ENCODE measurements at regions not wholly inside any gene's neighbourhood (a gene's known extent, or its start where the extent isn't known, plus 50 kb on each side); places are given as distances from the start of the nearest gene placed in this dataset.

DNA sequence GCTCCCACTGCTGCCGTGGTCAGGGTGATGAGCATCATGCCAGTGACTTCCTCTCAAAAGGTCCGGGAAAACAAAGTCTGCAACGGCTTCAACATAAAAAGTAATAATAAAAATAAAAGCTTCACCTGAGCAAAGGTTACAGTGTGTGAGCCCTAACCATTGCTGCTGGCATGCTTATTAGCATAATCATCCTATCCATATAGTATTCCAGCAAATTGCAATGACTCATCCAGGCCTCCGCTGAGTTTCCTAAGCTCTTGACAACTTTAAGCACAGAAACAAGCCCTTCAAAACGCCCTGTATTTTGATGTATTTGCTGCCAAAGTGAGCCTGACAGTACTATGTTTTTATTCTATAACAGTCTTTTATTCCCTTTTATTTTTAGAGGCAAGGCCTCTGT lies 100.5 kb downstream of the AASDH start:
- intact Hi-C loops (cut with DNase I) = no loop called here
- Histone ChIP-seq H3K4me3 (ENCODE audit: low read length in 3 of 3) (no peak overlapping the region), H3K27ac (ENCODE audit: low read depth in 2 of 2, low read length in 2 of 2) (no peak overlapping the region), H3K27me3 (ENCODE audit: control insufficient read depth, insufficient read depth, low read length) (no peaks in the 10 kb centered on the region), H3K9ac (ENCODE audit: low read length in 3 of 3) (no peak overlapping the region), H3K36me3 (ENCODE audit: control insufficient read depth in 2 of 3, insufficient read depth in 3 of 3, low read length in 3 of 3) (no peaks in the 10 kb centered on the region), H3K4me1 (ENCODE audit: control insufficient read depth in 2 of 3, insufficient read depth in 2 of 3, low read depth in 1 of 3, low read length in 3 of 3) (no peaks in the 10 kb centered on the region), H3K9me3 (ENCODE audit: control insufficient read depth in 2 of 3, insufficient read depth in 1 of 3, low read length in 3 of 3) (no peaks in the 10 kb centered on the region)
- DNase-seq (no peak), FAIRE-seq (no peak)
- TF ChIP-seq, protein P1, sequence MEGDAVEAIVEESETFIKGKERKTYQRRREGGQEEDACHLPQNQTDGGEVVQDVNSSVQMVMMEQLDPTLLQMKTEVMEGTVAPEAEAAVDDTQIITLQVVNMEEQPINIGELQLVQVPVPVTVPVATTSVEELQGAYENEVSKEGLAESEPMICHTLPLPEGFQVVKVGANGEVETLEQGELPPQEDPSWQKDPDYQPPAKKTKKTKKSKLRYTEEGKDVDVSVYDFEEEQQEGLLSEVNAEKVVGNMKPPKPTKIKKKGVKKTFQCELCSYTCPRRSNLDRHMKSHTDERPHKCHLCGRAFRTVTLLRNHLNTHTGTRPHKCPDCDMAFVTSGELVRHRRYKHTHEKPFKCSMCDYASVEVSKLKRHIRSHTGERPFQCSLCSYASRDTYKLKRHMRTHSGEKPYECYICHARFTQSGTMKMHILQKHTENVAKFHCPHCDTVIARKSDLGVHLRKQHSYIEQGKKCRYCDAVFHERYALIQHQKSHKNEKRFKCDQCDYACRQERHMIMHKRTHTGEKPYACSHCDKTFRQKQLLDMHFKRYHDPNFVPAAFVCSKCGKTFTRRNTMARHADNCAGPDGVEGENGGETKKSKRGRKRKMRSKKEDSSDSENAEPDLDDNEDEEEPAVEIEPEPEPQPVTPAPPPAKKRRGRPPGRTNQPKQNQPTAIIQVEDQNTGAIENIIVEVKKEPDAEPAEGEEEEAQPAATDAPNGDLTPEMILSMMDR (IDR thresholded peaks at IDR 0.05; ENCODE audit: borderline replicate concordance, extremely low read depth, insufficient read depth) = no peak

DNA sequence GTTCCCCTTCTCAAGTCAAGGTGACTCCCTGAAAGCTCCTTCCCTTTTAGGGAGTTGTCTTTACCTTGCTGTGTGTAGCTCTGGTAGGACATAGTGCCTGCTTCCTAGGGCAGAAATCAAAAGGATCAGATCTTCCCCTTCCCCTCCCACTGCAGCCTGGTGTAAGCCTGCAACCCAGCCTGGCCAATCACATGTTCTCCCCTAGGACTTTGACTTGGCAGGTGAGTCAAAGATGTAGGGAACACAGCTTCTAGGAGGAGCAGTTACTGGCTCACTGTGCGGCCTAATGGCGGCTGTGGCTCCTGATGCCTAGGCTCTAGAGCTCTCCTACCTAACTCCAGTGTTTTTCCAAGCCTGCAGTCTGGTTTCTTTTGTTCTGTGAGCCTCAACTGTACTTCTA lies 103.9 kb downstream of the AASDH start:
- FAIRE-seq = no peak
- intact Hi-C loops (cut with DNase I) = no loop called here
- TF ChIP-seq, protein P1 (IDR thresholded peaks at IDR 0.05; ENCODE audit: borderline replicate concordance, extremely low read depth, insufficient read depth) = no peak

DNA sequence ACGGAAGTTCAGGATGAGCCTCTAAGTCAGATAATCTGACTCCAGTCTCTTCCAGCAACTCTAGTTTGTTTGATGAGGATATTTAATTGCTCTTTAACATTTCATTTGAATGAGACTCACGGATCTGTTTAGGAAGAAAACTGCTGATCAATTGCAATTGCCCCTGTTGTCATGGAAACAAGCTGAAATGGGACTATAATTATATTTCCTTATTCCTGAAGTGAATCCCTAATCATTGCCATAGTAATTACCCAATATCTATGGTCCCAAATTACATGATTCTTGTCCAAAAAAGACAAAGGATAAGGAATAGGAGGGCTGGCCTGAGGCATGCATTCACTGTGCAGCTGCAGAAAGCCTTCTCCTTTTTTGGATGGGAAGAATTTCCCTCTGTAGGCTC lies 105.3 kb downstream of the AASDH start:
- TF ChIP-seq, protein P1 (IDR thresholded peaks at IDR 0.05; ENCODE audit: borderline replicate concordance, extremely low read depth, insufficient read depth) = no peak
- Histone ChIP-seq H3K36me3 (ENCODE audit: control insufficient read depth in 2 of 3, insufficient read depth in 3 of 3, low read length in 3 of 3) (no peaks in the 10 kb centered on the region), H3K4me3 (ENCODE audit: low read length in 3 of 3) (no peak overlapping the region), H3K9me3 (ENCODE audit: control insufficient read depth in 2 of 3, insufficient read depth in 1 of 3, low read length in 3 of 3) (no peaks in the 10 kb centered on the region), H3K4me1 (ENCODE audit: control insufficient read depth in 2 of 3, insufficient read depth in 2 of 3, low read depth in 1 of 3, low read length in 3 of 3) (no peaks in the 10 kb centered on the region), H3K27me3 (ENCODE audit: control insufficient read depth, insufficient read depth, low read length) (no peaks in the 10 kb centered on the region), H3K27ac (ENCODE audit: low read depth in 2 of 2, low read length in 2 of 2) (no peak overlapping the region), H3K9ac (ENCODE audit: low read length in 3 of 3) (no peak overlapping the region)
- FAIRE-seq = no peak
- DNase-seq = no peak
- intact Hi-C loops (cut with DNase I) = no loop called here

More for the DNA sequence above, 103.9 kb downstream of the AASDH start:
- no peak overlapping the region for H3K27ac ChIP-seq (ENCODE audit: low read depth in 2 of 2, low read length in 2 of 2)
- no peaks in the 10 kb centered on the region for H3K9me3 ChIP-seq (ENCODE audit: control insufficient read depth in 2 of 3, insufficient read depth in 1 of 3, low read length in 3 of 3)
- H3K4me1 ChIP-seq (ENCODE audit: control insufficient read depth in 2 of 3, insufficient read depth in 2 of 3, low read depth in 1 of 3, low read length in 3 of 3) = no peaks in the 10 kb centered on the region
- no peak overlapping the region for H3K9ac ChIP-seq (ENCODE audit: low read length in 3 of 3)
- no peak for DNase-seq
- H3K36me3 ChIP-seq (ENCODE audit: control insufficient read depth in 2 of 3, insufficient read depth in 3 of 3, low read length in 3 of 3) = no peaks in the 10 kb centered on the region
- no peaks in the 10 kb centered on the region for H3K27me3 ChIP-seq (ENCODE audit: control insufficient read depth, insufficient read depth, low read length)
- H3K4me3 ChIP-seq (ENCODE audit: low read length in 3 of 3) = no peak overlapping the region

DNA sequence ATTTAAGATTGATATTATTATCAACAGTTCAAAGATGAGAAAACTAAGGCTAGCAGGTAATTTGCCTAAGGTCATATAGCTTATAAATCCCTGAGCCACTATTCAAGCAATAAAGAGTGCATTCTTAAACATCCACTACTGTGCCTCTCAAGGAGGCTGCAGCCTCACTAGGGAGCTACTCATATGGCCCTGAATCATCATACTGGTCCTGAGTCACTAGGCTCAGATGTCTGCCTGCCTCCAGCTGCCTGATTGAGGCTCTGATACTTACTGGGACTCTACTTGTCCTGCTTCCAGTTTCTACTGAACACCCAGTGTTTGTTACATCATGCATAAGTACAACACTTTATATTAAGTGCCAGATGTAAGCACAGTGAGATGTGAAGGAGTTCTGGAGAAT lies 110.7 kb downstream of the AASDH start:
- Histone ChIP-seq H3K9me3 (ENCODE audit: control insufficient read depth in 2 of 3, insufficient read depth in 1 of 3, low read length in 3 of 3) (no peaks in the 10 kb centered on the region), H3K27me3 (ENCODE audit: control insufficient read depth, insufficient read depth, low read length) (no peaks in the 10 kb centered on the region), H3K9ac (ENCODE audit: low read length in 3 of 3) (no peak overlapping the region), H3K4me1 (ENCODE audit: control insufficient read depth in 2 of 3, insufficient read depth in 2 of 3, low read depth in 1 of 3, low read length in 3 of 3) (no peaks in the 10 kb centered on the region), H3K4me3 (ENCODE audit: low read length in 3 of 3) (no peak overlapping the region), H3K36me3 (ENCODE audit: control insufficient read depth in 2 of 3, insufficient read depth in 3 of 3, low read length in 3 of 3) (no peaks in the 10 kb centered on the region), H3K27ac (ENCODE audit: low read depth in 2 of 2, low read length in 2 of 2) (no peak overlapping the region)
- FAIRE-seq (no peak), DNase-seq (no peak)
- intact Hi-C loops (cut with DNase I) = no loop called here
- TF ChIP-seq, protein P1 (IDR thresholded peaks at IDR 0.05; ENCODE audit: borderline replicate concordance, extremely low read depth, insufficient read depth) = no peak
